ENCODE measurements at regions not wholly inside any gene's neighbourhood (a gene's known extent, or its start where the extent isn't known, plus 50 kb on each side); places are given as distances from the start of the nearest gene placed in this dataset.

DNA sequence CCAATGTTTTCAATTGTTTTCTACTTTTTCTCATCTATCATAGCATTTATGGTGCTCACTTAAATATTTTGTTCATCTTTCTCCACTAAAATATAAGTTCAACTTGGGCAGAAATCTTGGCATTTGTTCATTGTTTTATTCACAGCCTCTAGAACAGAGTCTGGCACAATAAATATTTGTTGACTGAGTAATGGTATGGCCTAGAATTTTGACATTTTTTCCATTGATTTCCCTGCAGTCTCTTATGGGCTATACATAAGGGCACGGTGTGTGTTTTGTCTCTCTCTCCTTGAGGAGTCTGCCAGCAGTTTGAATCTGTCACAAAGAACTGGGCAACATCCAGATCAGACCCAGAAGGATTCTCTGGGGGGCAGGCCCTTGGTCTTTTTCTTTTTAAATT, 379.7 kb downstream of the TMEM38B start:
- H3K36me3 ChIP-seq (replicated peaks in 1 of 2; ENCODE audit: insufficient read depth in 1 of 2, low read depth in 2 of 2): no peaks in the 10 kb centered on the region
- H3K27me3 ChIP-seq: no peaks in the 10 kb centered on the region
- TF ChIP-seq CTCF (IDR thresholded peaks at IDR 0.05) (no peak), POLR2A (IDR thresholded peaks at IDR 0.05) (no peak)
- no peak overlapping the region for H3K4me3 ChIP-seq
- intact Hi-C loops (cut with DNase I): no loop called here
- 57 to 65% methylated on average over 1 of the region's 1 CpG for WGBS, 2 donors
- no peak overlapping the region for H3K27ac ChIP-seq
- H3K9me3 ChIP-seq: no peaks in the 10 kb centered on the region
- ATAC-seq (no peak), DNase-seq (no peak)
- H3K4me1 ChIP-seq: no peaks in the 10 kb centered on the region

DNA sequence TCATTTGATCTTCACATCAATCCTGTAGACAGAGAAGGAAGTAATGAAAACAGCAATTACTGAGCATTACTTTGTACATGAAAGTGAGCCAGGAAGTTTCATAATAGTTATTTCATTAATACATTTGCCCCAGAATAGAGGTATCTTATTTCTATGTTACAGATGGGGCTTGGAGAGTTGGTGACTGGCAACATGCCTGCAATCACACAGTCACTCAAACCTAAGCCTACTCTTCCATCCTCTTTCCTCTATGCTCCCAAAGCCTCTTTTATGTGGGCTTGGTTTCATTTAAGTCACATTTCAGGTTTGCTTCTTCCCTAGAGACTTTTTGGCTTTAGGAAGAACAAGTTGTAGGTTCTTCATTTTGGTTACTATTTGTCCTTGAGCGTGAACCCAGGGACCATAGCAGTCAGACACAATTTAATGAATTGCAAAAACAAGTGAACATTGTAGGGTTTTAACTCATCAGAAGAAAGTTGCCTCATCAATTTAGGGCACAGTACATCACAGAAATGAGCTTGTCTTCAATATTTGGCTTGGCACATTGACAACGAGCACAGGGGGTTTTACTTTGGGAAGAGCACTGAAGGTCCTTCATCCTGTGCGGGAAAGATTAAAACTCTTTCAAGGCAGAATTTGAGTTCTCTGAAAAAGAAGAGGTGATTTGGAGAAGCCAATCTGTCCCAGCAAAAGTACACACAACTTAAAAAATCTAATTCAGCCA, 381.1 kb downstream of the TMEM38B start:
- WGBS, 2 donors: 52 to 56% methylated on average over 3 of the region's 3 CpGs
- TF ChIP-seq POLR2A (IDR thresholded peaks at IDR 0.05) (no peak), CTCF (IDR thresholded peaks at IDR 0.05) (no peak)
- no peak overlapping the region for H3K4me3 ChIP-seq
- H3K4me1 ChIP-seq: no peaks in the 10 kb centered on the region
- no peaks in the 10 kb centered on the region for H3K27me3 ChIP-seq
- DNase-seq: no peak
- intact Hi-C loops (cut with DNase I): no loop called here
- H3K36me3 ChIP-seq (replicated peaks in 1 of 2; ENCODE audit: insufficient read depth in 1 of 2, low read depth in 2 of 2): no peaks in the 10 kb centered on the region
- no peak overlapping the region for H3K27ac ChIP-seq
- ATAC-seq: no peak
- H3K9me3 ChIP-seq: no peaks in the 10 kb centered on the region

GRCh38 chr9:106075960-106076327, 381.6 kb downstream of the TMEM38B start:
- 29 to 50% methylated on average over 1 of the region's 1 CpG for WGBS, 2 donors
- Histone ChIP-seq H3K36me3 (replicated peaks in 1 of 2; ENCODE audit: insufficient read depth in 1 of 2, low read depth in 2 of 2) (no peaks in the 10 kb centered on the region), H3K4me3 (no peak overlapping the region), H3K9me3 (no peaks in the 10 kb centered on the region), H3K27ac (no peak overlapping the region), H3K27me3 (no peaks in the 10 kb centered on the region), H3K4me1 (no peaks in the 10 kb centered on the region)
- ATAC-seq: no peak
- TF ChIP-seq POLR2A (IDR thresholded peaks at IDR 0.05) (no peak), CTCF (IDR thresholded peaks at IDR 0.05) (no peak)
- intact Hi-C loops (cut with DNase I): no loop called here
- no peak for DNase-seq

DNA sequence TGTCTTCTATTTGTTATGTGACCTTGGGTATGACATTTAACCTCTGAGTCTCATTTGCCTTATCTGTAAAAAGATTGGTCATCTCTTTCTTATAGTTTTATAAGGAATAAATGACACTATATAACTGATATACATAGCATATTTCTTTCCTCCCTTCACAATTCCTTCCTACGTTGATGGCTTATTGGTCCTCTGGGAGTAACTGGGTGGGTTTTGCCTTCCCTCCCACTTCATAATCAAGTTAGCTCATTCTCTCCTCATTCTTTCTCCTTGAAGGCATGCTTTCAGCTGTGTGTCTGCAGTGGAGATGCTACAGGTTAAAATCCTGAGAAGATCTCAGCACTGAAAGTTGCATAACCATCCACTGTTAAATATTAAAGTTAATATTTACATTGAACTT, 382.4 kb downstream of the TMEM38B start:
- Histone ChIP-seq H3K9me3 (no peaks in the 10 kb centered on the region), H3K36me3 (replicated peaks in 1 of 2; ENCODE audit: insufficient read depth in 1 of 2, low read depth in 2 of 2) (no peaks in the 10 kb centered on the region), H3K27ac (no peak overlapping the region), H3K27me3 (no peaks in the 10 kb centered on the region), H3K4me1 (no peaks in the 10 kb centered on the region), H3K4me3 (no peak overlapping the region)
- no peak for DNase-seq
- WGBS, 2 donors: 21 to 28% methylated on average over 1 of the region's 1 CpG
- TF ChIP-seq POLR2A (IDR thresholded peaks at IDR 0.05) (no peak), CTCF (IDR thresholded peaks at IDR 0.05) (no peak)
- intact Hi-C loops (cut with DNase I): no loop called here
- ATAC-seq: no peak

DNA sequence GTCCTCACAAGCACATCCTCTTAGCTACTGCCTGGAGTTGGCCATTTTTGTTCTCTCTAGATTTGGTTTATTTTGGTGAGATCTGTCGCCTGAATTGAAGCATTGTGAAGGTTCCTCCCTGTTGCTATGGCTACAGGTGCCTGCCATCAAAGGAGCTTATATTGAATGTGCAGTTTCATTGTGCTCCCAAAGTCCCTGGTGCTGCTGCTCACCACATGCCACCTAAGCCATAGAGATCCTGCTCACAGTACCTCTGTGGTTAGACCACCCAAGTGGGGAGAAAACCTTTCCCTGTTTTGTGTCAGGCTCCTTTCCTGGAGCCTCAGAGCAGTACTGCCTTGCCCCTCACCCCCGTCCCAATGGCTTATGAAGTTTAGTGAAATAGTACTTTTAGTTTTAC, 383.4 kb downstream of the TMEM38B start:
- TF ChIP-seq CTCF (IDR thresholded peaks at IDR 0.05) (no peak), POLR2A (IDR thresholded peaks at IDR 0.05) (no peak)
- WGBS, 2 donors: 68 to 72% methylated on average over 2 of the region's 2 CpGs
- ATAC-seq (no peak), DNase-seq (no peak)
- Histone ChIP-seq H3K27me3 (no peaks in the 10 kb centered on the region), H3K9me3 (no peaks in the 10 kb centered on the region), H3K4me1 (no peaks in the 10 kb centered on the region), H3K4me3 (no peak overlapping the region), H3K36me3 (replicated peaks in 1 of 2; ENCODE audit: insufficient read depth in 1 of 2, low read depth in 2 of 2) (no peaks in the 10 kb centered on the region), H3K27ac (no peak overlapping the region)
- intact Hi-C loops (cut with DNase I): no loop called here
